Calu3 (cell line): ENCODE measurements at regions not wholly inside any gene's neighbourhood (a gene's known extent, or its start where the extent isn't known, plus 50 kb on each side); places are given as distances from the start of the nearest gene placed in this dataset.

Experiments used
- BruUV-seq: library from RNA; stranded (reverse); fragments of 400-500 nt; replicated peaks from 2 replicates; lab custom pipeline; 2021; lab: Mats Ljungman, UMichigan
- CTCF ChIA-PET: fragments of 300-600 bp; sonication (Branson Sonifier 250); formaldehyde crosslinking; loops from one replicate; lab custom pipeline; 2022; ENCODE audit warnings: antibody characterized with exemption; lab: Charles Lee
- DNase-seq: peaks from one replicate; pipeline ENCODE4 v3.0.0; 2022
- H3K27ac Mint-ChIP-seq: one replicate; pipeline ENCODE4 v1.8.0; 2022; ENCODE audit warnings: mixed read lengths; ENCODE audit not compliant: unreplicated experiment
- H3K27me3 Mint-ChIP-seq: one replicate; pipeline ENCODE4 v1.8.0; 2022; ENCODE audit warnings: mixed read lengths; ENCODE audit not compliant: unreplicated experiment
- H3K36me3 Mint-ChIP-seq: one replicate; pipeline ENCODE4 v1.8.0; 2022; ENCODE audit warnings: mild to moderate bottlenecking, moderate library complexity, mixed read lengths; ENCODE audit not compliant: insufficient read depth, unreplicated experiment
- H3K4me1 Mint-ChIP-seq: one replicate; pipeline ENCODE4 v1.8.0; 2022; ENCODE audit warnings: mild to moderate bottlenecking, low read depth, mixed read lengths; ENCODE audit not compliant: unreplicated experiment
- H3K4me3 Mint-ChIP-seq: one replicate; pipeline ENCODE4 v1.8.0; 2022; ENCODE audit warnings: mild to moderate bottlenecking, low read depth, moderate library complexity, mixed read lengths; ENCODE audit not compliant: unreplicated experiment
- H3K9me3 Mint-ChIP-seq: one replicate; pipeline ENCODE4 v1.8.0; 2022; ENCODE audit warnings: low read depth, mixed read lengths; ENCODE audit not compliant: unreplicated experiment
- intact Hi-C: fragments of 100-400 bp; cut with micrococcal nuclease; formaldehyde crosslinking; loops from one replicate; pipeline ENCODE4 v1.10.0; 2022; ENCODE audit not compliant: unreplicated experiment
- TF ChIP-seq, protein P1 (sequence below): fragments of 200-600 bp; IDR thresholded peaks from one replicate; pipeline ENCODE4 v1.8.0; 2022; ENCODE audit warnings: antibody characterized with exemption; ENCODE audit not compliant: unreplicated experiment

GRCh38 chr16:85378145-85379040 lies 234.7 kb upstream of the GSE1 start:
- no peaks in the 10 kb centered on the region for H3K36me3 Mint-ChIP-seq
- H3K27me3 Mint-ChIP-seq = peaks cover 87% of the 10 kb centered on the region
- DNase-seq = no peak
- H3K4me3 Mint-ChIP-seq = no peak overlapping the region
- TF ChIP-seq, protein P1, sequence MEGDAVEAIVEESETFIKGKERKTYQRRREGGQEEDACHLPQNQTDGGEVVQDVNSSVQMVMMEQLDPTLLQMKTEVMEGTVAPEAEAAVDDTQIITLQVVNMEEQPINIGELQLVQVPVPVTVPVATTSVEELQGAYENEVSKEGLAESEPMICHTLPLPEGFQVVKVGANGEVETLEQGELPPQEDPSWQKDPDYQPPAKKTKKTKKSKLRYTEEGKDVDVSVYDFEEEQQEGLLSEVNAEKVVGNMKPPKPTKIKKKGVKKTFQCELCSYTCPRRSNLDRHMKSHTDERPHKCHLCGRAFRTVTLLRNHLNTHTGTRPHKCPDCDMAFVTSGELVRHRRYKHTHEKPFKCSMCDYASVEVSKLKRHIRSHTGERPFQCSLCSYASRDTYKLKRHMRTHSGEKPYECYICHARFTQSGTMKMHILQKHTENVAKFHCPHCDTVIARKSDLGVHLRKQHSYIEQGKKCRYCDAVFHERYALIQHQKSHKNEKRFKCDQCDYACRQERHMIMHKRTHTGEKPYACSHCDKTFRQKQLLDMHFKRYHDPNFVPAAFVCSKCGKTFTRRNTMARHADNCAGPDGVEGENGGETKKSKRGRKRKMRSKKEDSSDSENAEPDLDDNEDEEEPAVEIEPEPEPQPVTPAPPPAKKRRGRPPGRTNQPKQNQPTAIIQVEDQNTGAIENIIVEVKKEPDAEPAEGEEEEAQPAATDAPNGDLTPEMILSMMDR = no peak
- H3K27ac Mint-ChIP-seq = no peak overlapping the region
- CTCF ChIA-PET = interaction anchor here (0.6 kb wide), 1 partner anchor 12 kb away, joined by 3 read pairs; no protein-coding TSS in a partner anchor
- intact Hi-C loops = no loop called here
- no TSS peak for BruUV-seq
- H3K9me3 Mint-ChIP-seq = peaks cover 3% of the 10 kb centered on the region
- no peaks in the 10 kb centered on the region for H3K4me1 Mint-ChIP-seq

- Mint-ChIP-seq H3K36me3 (no peaks in the 10 kb centered on the region), H3K4me1 (no peaks in the 10 kb centered on the region), H3K9me3 (peaks cover 3% of the 10 kb centered on the region), H3K4me3 (no peak overlapping the region), H3K27ac (no peak overlapping the region), H3K27me3 (peaks cover 96% of the 10 kb centered on the region)
- CTCF ChIA-PET = no interaction called here
- no peak for DNase-seq
- TF ChIP-seq, protein P1 = no peak
- no TSS peak for BruUV-seq
- intact Hi-C loops = no loop called here
Measured at GRCh38 chr16:85379041-85380001, 233.8 kb upstream of the GSE1 start.

GRCh38 chr16:85380002-85380395 lies 233.1 kb upstream of the GSE1 start:
- no peak overlapping the region for H3K4me3 Mint-ChIP-seq
- no TSS peak for BruUV-seq
- intact Hi-C loops = no loop called here
- no peak for DNase-seq
- no peaks in the 10 kb centered on the region for H3K4me1 Mint-ChIP-seq
- peaks cover 99% of the 10 kb centered on the region for H3K27me3 Mint-ChIP-seq
- H3K36me3 Mint-ChIP-seq = no peaks in the 10 kb centered on the region
- H3K9me3 Mint-ChIP-seq = peaks cover 3% of the 10 kb centered on the region
- CTCF ChIA-PET = no interaction called here
- H3K27ac Mint-ChIP-seq = no peak overlapping the region
- TF ChIP-seq, protein P1 = no peak

- no peak for DNase-seq
- Mint-ChIP-seq H3K27ac (no peak overlapping the region), H3K27me3 (peaks cover 87% of the 10 kb centered on the region), H3K9me3 (peaks cover 3% of the 10 kb centered on the region), H3K4me1 (no peaks in the 10 kb centered on the region), H3K4me3 (no peak overlapping the region), H3K36me3 (no peaks in the 10 kb centered on the region)
- TF ChIP-seq, protein P1 = no peak
- no TSS peak for BruUV-seq
- intact Hi-C loops = no loop called here
- CTCF ChIA-PET = no interaction called here
Measured at GRCh38 chr16:85380905-85381737, 232.0 kb upstream of the GSE1 start.
